Uterus (tissue), 3 donors: ENCODE measurements at regions not wholly inside any gene's neighbourhood (a gene's known extent, or its start where the extent isn't known, plus 50 kb on each side); places are given as distances from the start of the nearest gene placed in this dataset.

ENCODE experiments used
- DNase-seq, 2 donors: peaks; one replicate each; pipeline ENCODE4 v3.0.0-alpha.2; 2019 to 2020
- H3K27ac ChIP-seq, 2 donors: fragments of 200-600 bp; sonication (generic); 1 replicate in 1 of 2; 2 replicates in 1 of 2; pipeline ENCODE4 v1.5.1; 2016 to 2018
- H3K27me3 ChIP-seq, 2 donors: fragments of 200-600 bp; sonication (generic); one replicate each; pipeline ENCODE4 v1.5.1; 2018 to 2019; ENCODE audit warnings: control low read depth in 1 of 2
- H3K36me3 ChIP-seq, 2 donors: fragments of 200-600 bp; sonication (generic); one replicate each; pipeline ENCODE4 v1.5.1; 2019; ENCODE audit warnings: control low read depth in 1 of 2
- H3K4me1 ChIP-seq, 2 donors: fragments of 200-600 bp; sonication (generic); one replicate each; pipeline ENCODE4 v1.5.1; 2018 to 2019; ENCODE audit warnings: control low read depth in 1 of 2
- H3K4me3 ChIP-seq, 2 donors: fragments of 200-600 bp; sonication (generic); 1 replicate in 1 of 2; 2 replicates in 1 of 2; pipeline ENCODE4 v1.5.1; 2018 to 2019; ENCODE audit warnings: mild to moderate bottlenecking in 1 of 2
- H3K9me3 ChIP-seq, 2 donors: fragments of 200-600 bp; sonication (generic); one replicate each; pipeline ENCODE4 v1.5.1; 2019; ENCODE audit warnings: control low read depth in 1 of 2
- POLR2A ChIP-seq, 2 donors: fragments of 450-650 bp; IDR thresholded peaks; one replicate each; pipeline ENCODE4 v1.6.1; 2016; ENCODE audit warnings: antibody characterized with exemption in 2 of 2, mild to moderate bottlenecking in 1 of 2, moderate library complexity in 1 of 2
- intact Hi-C: fragments of 100-400 bp; cut with DNase I; formaldehyde crosslinking; loops from one replicate; pipeline ENCODE4 v1.15.1; 2023; ENCODE audit warnings: low total_unique reads
- TF ChIP-seq, protein P1 (sequence below), 4 experiments: fragments of 200-600 bp in 2 of 4; fragments of 450-650 bp in 2 of 4; sonication (generic) in 2 of 4; IDR thresholded peaks; one replicate each; pipeline ENCODE4 v1.5.1; 2016 to 2019; ENCODE audit warnings: antibody characterized with exemption in 4 of 4, mild to moderate bottlenecking in 2 of 4, moderate library complexity in 1 of 4
- donor health status: DM: yes; HTN: yes; CAD: no.

DNA sequence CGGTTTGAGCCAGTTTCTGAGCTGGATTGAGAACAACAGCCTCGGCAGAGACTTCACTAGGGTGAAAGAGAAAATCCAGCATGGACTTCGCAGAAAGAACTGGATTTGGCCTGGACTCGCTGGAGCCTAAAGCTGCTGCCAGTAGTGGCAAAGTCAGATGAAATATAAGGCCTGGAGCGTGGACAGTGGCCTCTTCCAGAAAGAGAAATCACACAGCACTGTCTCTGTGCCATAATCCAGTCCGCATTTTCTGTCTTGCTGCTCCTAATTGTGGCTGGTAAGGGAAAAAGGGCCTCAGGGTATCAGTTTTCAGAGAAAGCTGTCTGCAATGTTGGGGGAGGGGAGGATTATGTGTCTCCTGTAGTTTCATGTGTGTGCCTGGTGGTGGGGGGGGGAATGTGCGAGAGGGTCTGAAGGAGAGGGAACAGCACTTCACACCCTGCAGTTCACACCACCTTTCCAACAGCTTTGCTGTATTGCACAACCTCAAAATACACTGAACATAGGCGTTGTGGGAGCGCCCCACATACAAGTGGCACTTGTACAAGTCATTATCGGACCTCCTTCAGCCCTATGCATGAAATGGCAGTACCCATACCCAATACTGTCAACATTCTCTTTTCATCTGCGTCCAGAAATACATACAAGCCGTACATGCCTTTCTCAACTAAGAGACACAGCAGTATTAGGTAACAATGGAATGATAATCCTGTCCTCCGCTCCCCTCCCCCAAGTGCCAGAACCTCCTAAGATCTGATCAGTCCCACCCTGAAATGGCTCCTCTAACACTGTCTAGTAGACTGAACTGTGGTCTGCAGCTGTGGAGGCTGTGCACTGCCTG, 107.5 kb upstream of the ATF7IP start:
- DNase-seq = peak; percentile 94 to 96
- H3K4me1 ChIP-seq = peaks cover 0 to 8% of the 10 kb centered on the region in 2 donors
- TF ChIP-seq, protein P1, sequence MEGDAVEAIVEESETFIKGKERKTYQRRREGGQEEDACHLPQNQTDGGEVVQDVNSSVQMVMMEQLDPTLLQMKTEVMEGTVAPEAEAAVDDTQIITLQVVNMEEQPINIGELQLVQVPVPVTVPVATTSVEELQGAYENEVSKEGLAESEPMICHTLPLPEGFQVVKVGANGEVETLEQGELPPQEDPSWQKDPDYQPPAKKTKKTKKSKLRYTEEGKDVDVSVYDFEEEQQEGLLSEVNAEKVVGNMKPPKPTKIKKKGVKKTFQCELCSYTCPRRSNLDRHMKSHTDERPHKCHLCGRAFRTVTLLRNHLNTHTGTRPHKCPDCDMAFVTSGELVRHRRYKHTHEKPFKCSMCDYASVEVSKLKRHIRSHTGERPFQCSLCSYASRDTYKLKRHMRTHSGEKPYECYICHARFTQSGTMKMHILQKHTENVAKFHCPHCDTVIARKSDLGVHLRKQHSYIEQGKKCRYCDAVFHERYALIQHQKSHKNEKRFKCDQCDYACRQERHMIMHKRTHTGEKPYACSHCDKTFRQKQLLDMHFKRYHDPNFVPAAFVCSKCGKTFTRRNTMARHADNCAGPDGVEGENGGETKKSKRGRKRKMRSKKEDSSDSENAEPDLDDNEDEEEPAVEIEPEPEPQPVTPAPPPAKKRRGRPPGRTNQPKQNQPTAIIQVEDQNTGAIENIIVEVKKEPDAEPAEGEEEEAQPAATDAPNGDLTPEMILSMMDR (IDR thresholded peaks at IDR 0.05) = peak in 2 of 4 experiments; percentile 7 to 46
- peak in 1 of 2 donors; percentile 57 for TF ChIP-seq POLR2A (IDR thresholded peaks at IDR 0.05)
- no peaks in the 10 kb centered on the region for H3K9me3 ChIP-seq
- no peaks in the 10 kb centered on the region for H3K27me3 ChIP-seq
- no peaks in the 10 kb centered on the region for H3K36me3 ChIP-seq
- no peak overlapping the region for H3K4me3 ChIP-seq
- intact Hi-C loops = loop anchor here (5.0 kb wide), 1 partner anchor 129 kb away; no protein-coding TSS in a partner anchor
- peak overlapping the region; percentile 85 to 92 for H3K27ac ChIP-seq

DNA sequence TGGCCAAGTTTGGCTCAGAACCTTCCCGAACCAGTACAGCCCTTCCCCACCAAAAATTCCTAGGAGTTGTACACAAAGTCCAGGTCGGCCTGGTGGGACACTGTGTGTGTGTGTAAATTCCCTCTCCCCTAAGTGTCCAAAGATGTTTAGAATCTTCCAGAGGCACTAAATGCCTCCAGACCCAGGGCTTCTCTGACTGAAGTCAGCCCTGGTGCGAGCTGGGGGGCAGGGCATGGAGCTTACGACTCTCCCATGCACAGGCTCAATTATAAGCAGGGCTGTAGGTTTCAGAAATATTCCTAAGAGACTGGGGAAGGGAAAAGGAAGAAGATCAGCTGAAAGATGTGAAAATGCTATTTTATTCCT, 106.9 kb upstream of the ATF7IP start:
- Histone ChIP-seq H3K27me3 (no peaks in the 10 kb centered on the region), H3K27ac (peak overlapping the region; percentile 85 to 92), H3K9me3 (no peaks in the 10 kb centered on the region), H3K36me3 (no peaks in the 10 kb centered on the region), H3K4me1 (peaks cover 0 to 8% of the 10 kb centered on the region in 2 donors), H3K4me3 (no peak overlapping the region)
- TF ChIP-seq, protein P1 (IDR thresholded peaks at IDR 0.05) = no peak
- no peak for TF ChIP-seq POLR2A (IDR thresholded peaks at IDR 0.05)
- DNase-seq = peak in 1 of 2 donors; percentile 25
- intact Hi-C loops = loop anchor here (5.0 kb wide), 1 partner anchor 129 kb away; no protein-coding TSS in a partner anchor

DNA sequence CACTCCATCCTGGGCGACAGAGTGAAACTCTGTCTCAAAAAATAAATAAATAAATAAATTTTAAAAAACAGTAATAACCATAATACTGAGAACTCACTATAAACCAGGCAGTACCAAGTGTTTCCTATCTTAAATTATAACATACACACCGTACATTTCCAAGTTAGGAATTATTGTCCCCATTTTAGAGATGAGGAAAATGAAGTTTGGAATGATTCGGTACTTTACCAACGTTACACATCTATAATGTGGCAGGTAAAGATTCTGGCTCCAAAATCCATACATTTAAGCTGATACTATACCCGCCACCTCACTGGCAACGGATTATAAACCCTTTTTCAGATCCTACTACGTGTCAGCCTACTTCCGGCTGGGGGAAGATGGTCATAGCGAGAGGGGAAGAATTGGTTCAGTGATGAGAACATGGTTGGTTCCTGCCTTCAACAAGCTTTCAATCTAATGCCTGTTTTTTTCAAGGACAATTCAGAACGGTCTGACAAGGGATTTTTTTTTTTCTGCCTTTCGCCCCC, 105.9 kb upstream of the ATF7IP start:
- H3K4me1 ChIP-seq = peaks cover 0 to 8% of the 10 kb centered on the region in 2 donors
- H3K4me3 ChIP-seq = no peak overlapping the region
- no peaks in the 10 kb centered on the region for H3K36me3 ChIP-seq
- no peaks in the 10 kb centered on the region for H3K27me3 ChIP-seq
- H3K9me3 ChIP-seq = no peaks in the 10 kb centered on the region
- DNase-seq = no peak
- no peak for TF ChIP-seq POLR2A (IDR thresholded peaks at IDR 0.05)
- TF ChIP-seq, protein P1 (IDR thresholded peaks at IDR 0.05) = no peak
- intact Hi-C loops = loop anchor here (5.0 kb wide), 1 partner anchor 128 kb away; no protein-coding TSS in a partner anchor
- H3K27ac ChIP-seq = peak overlapping the region; percentile 85 to 92

DNA sequence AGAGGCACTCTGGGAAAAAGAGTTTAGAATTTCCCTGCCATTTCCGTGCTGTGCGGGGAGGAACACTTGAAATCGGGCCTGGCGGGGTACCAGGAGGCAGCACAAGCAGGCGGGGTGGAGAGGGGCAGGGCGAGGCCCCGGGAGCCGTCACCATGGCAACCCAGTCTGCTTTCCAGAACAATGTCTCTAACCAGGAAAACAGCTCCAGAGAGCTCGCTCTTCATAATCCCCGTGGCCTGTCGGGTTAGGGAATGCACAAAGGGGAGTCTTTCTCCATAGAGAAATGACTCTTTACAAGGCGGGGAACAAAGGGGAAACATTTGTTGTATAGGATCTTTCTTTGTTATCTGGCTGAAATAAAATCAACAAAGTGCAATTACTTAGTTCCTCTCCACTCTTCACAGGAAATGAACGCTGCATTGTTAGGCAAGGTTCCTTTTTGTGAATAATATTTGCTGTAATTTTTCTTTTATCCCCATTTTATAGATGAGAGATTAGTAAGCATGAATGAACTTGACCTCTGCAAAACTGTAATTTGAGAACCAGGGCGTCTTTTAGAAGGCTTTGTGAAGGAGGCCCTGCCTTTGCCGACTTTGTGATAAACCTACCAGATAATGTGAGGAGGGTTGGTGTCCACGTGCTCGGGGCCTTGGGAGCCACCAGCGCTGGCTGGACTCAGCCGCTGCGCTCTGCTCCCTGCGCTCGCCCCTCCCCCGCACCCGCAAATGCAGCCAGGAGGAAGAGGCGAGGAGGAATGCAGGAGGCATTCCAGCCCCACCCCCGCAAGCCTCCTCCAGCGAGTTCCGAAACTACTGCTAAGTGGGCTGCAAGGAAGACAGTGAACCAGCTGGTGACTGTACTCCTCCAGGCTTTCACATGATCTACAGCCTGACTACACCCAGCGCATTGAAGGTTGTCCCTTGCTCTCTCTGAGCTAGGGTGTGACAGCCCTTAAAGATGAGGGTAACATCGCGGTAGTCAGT, 105.2 kb upstream of the ATF7IP start:
- Histone ChIP-seq H3K27ac (peak overlapping the region; percentile 85 to 92), H3K27me3 (no peaks in the 10 kb centered on the region), H3K36me3 (no peaks in the 10 kb centered on the region), H3K9me3 (no peaks in the 10 kb centered on the region), H3K4me3 (peak overlapping the region in 1 of 2 donors; percentile 14), H3K4me1 (peaks cover 0 to 8% of the 10 kb centered on the region in 2 donors)
- peak; percentile 91 to 93 for DNase-seq
- TF ChIP-seq, protein P1 (IDR thresholded peaks at IDR 0.05) = no peak
- no peak for TF ChIP-seq POLR2A (IDR thresholded peaks at IDR 0.05)
- intact Hi-C loops = no loop called here
